Thyroid gland (tissue), 4 donors: ENCODE measurements at regions not wholly inside any gene's neighbourhood (a gene's known extent, or its start where the extent isn't known, plus 50 kb on each side); places are given as distances from the start of the nearest gene placed in this dataset.

Experiments used
- DNase-seq, 2 donors: peaks; one replicate each; pipeline ENCODE4 v3.0.0-alpha.2; 2019
- H3K27ac ChIP-seq, 3 donors: fragments of 200-600 bp; sonication (generic); 1 replicate in 2 of 3; 2 replicates in 1 of 3; pipeline ENCODE4 v1.5.1; 2016 to 2019; ENCODE audit warnings: mild to moderate bottlenecking in 1 of 3, moderate library complexity in 1 of 3
- H3K27me3 ChIP-seq: fragments of 200-600 bp; sonication (generic); one replicate; pipeline ENCODE4 v1.5.1; 2019
- H3K36me3 ChIP-seq, 2 donors: fragments of 200-600 bp; sonication (generic); one replicate each; pipeline ENCODE4 v1.5.1; 2016 to 2019
- H3K4me1 ChIP-seq, 2 donors: fragments of 200-600 bp; sonication (generic); one replicate each; pipeline ENCODE4 v1.5.1; 2017 to 2019
- H3K4me3 ChIP-seq, 3 donors: fragments of 200-600 bp; sonication (generic); replicated peaks in 1 of 3; 1 replicate in 2 of 3; 2 replicates in 1 of 3; pipeline ENCODE4 v1.5.1; 2016; ENCODE audit warnings: mild to moderate bottlenecking in 1 of 3
- H3K9me3 ChIP-seq: fragments of 200-600 bp; sonication (generic); one replicate; pipeline ENCODE4 v1.5.1; 2017
- POLR2A ChIP-seq, 2 donors: fragments of 450-650 bp; IDR thresholded peaks; one replicate each; pipeline ENCODE4 v1.6.1; 2017; ENCODE audit warnings: antibody characterized with exemption in 2 of 2, mild to moderate bottlenecking in 2 of 2, moderate library complexity in 1 of 2
- WGBS, 2 donors: methylation state at CpG; one replicate each; pipeline ENCODE4 v1.1.5; 2017; 5-methylcytosine and 5-hydroxymethylcytosine counted together
- intact Hi-C: fragments of 100-400 bp; cut with DNase I; formaldehyde crosslinking; loops from one replicate; pipeline ENCODE4 v1.15.1; 2023
- TF ChIP-seq, protein P1 (sequence below), 6 experiments: fragments of 200-600 bp in 3 of 6; fragments of 450-650 bp in 3 of 6; sonication (generic) in 3 of 6; IDR thresholded peaks; one replicate each; pipeline ENCODE4 v1.5.1; 2016 to 2019; ENCODE audit warnings: antibody characterized with exemption in 6 of 6, mild to moderate bottlenecking in 2 of 6, inconsistent platforms in 1 of 6, moderate library complexity in 1 of 6

DNA sequence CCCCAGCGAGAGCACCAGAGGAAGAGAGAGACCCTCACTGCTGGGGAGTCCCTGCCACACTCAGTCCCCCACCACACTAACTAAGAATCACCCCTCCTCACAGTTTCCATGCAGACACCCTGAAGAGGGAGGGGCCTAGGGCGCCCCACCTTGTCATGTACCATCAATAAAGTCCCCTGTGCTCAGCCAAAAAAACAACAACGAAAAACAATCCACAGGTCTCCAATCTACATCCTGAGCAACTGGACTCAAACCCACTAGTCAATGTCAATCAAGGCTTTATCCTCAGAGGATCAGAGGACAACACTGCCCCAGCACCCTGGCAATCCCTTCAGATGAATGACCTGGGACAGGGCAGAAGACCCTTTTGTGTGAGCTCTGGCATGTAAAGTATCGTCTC is 210.1 kb upstream of the MSX2 start:
- Histone ChIP-seq H3K27me3 (peaks cover 4% of the 10 kb centered on the region), H3K36me3 (no peaks in the 10 kb centered on the region), H3K9me3 (no peaks in the 10 kb centered on the region), H3K27ac (no peak overlapping the region), H3K4me3 (no peak overlapping the region), H3K4me1 (peaks cover 0 to 7% of the 10 kb centered on the region in 2 donors)
- WGBS, 2 donors: 69 to 79% methylated on average over 4 of the region's 4 CpGs
- intact Hi-C loops: no loop called here
- TF ChIP-seq, protein P1, sequence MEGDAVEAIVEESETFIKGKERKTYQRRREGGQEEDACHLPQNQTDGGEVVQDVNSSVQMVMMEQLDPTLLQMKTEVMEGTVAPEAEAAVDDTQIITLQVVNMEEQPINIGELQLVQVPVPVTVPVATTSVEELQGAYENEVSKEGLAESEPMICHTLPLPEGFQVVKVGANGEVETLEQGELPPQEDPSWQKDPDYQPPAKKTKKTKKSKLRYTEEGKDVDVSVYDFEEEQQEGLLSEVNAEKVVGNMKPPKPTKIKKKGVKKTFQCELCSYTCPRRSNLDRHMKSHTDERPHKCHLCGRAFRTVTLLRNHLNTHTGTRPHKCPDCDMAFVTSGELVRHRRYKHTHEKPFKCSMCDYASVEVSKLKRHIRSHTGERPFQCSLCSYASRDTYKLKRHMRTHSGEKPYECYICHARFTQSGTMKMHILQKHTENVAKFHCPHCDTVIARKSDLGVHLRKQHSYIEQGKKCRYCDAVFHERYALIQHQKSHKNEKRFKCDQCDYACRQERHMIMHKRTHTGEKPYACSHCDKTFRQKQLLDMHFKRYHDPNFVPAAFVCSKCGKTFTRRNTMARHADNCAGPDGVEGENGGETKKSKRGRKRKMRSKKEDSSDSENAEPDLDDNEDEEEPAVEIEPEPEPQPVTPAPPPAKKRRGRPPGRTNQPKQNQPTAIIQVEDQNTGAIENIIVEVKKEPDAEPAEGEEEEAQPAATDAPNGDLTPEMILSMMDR (IDR thresholded peaks at IDR 0.05): no peak
- no peak for TF ChIP-seq POLR2A (IDR thresholded peaks at IDR 0.05)
- DNase-seq: no peak

GRCh38 chr5:174514983-174515394 is 209.4 kb upstream of the MSX2 start:
- 44 to 60% methylated on average over 10 of the region's 10 CpGs for WGBS, 2 donors
- Histone ChIP-seq H3K36me3 (no peaks in the 10 kb centered on the region), H3K4me3 (no peak overlapping the region), H3K4me1 (peaks cover 0 to 7% of the 10 kb centered on the region in 2 donors), H3K27me3 (peaks cover 5% of the 10 kb centered on the region), H3K9me3 (no peaks in the 10 kb centered on the region), H3K27ac (no peak overlapping the region)
- DNase-seq: peak; percentile 8 to 14
- intact Hi-C loops: no loop called here
- no peak for TF ChIP-seq POLR2A (IDR thresholded peaks at IDR 0.05)
- TF ChIP-seq, protein P1 (IDR thresholded peaks at IDR 0.05): no peak

DNA sequence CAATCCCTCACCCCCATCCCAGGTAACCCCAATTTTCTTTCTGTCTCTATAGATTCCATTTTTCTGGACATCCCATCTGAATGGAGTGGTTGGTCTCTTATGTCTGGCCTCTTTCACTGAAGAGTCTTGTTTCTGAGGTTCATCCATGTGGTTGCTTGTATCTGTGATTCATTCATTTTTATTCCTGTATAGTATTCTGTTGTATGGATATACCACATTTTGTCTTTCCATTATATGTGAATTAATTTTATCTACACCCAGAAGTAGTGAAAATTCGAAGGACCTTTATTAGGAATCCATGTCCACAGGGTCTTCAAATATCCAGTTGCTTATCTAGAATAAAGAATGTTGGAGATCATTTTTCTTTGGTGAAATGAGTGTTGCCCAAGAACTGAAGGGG is 207.6 kb upstream of the MSX2 start:
- Histone ChIP-seq H3K36me3 (no peaks in the 10 kb centered on the region), H3K4me3 (no peak overlapping the region), H3K27ac (no peak overlapping the region), H3K9me3 (no peaks in the 10 kb centered on the region), H3K4me1 (peaks cover 0 to 4% of the 10 kb centered on the region in 2 donors), H3K27me3 (peaks cover 5% of the 10 kb centered on the region)
- TF ChIP-seq, protein P1 (IDR thresholded peaks at IDR 0.05): no peak
- no peak for TF ChIP-seq POLR2A (IDR thresholded peaks at IDR 0.05)
- no peak for DNase-seq
- WGBS, 2 donors: 83% methylated on average over 1 of the region's 1 CpG
- intact Hi-C loops: no loop called here

- WGBS, 2 donors: 46 to 55% methylated on average over 7 of the region's 7 CpGs
- Histone ChIP-seq H3K27me3 (peaks cover 5% of the 10 kb centered on the region), H3K4me1 (no peaks in the 10 kb centered on the region), H3K4me3 (no peak overlapping the region), H3K27ac (no peak overlapping the region), H3K36me3 (no peaks in the 10 kb centered on the region), H3K9me3 (no peaks in the 10 kb centered on the region)
- intact Hi-C loops: no loop called here
- DNase-seq: no peak
- TF ChIP-seq, protein P1 (IDR thresholded peaks at IDR 0.05): no peak
- no peak for TF ChIP-seq POLR2A (IDR thresholded peaks at IDR 0.05)
Measured at GRCh38 chr5:174518512-174518911, 205.9 kb upstream of the MSX2 start.

- 33 to 37% methylated on average over 19 of the region's 19 CpGs for WGBS, 2 donors
- intact Hi-C loops: no loop called here
- Histone ChIP-seq H3K4me3 (no peak overlapping the region), H3K9me3 (no peaks in the 10 kb centered on the region), H3K4me1 (no peaks in the 10 kb centered on the region), H3K36me3 (no peaks in the 10 kb centered on the region), H3K27ac (no peak overlapping the region), H3K27me3 (peaks cover 5% of the 10 kb centered on the region)
- no peak for TF ChIP-seq POLR2A (IDR thresholded peaks at IDR 0.05)
- TF ChIP-seq, protein P1 (IDR thresholded peaks at IDR 0.05): no peak
- DNase-seq: no peak
Measured at GRCh38 chr5:174520420-174521396, 203.7 kb upstream of the MSX2 start.
